ENCODE measurements at regions not wholly inside any gene's neighbourhood (a gene's known extent, or its start where the extent isn't known, plus 50 kb on each side); places are given as distances from the start of the nearest gene placed in this dataset.
A peak's percentile ranks its signal among the peaks of the same experiment; 100 is the strongest.

- H3K27me3 ChIP-seq (ENCODE audit: insufficient read depth, low read length) = no peaks in the 10 kb centered on the region
- Mint-ChIP-seq H3K27ac (ENCODE audit: unreplicated experiment) (no peak overlapping the region), H3K4me1 (ENCODE audit: low read depth, unreplicated experiment) (peaks cover 17% of the 10 kb centered on the region), H3K27me3 (ENCODE audit: low read depth, unreplicated experiment) (no peaks in the 10 kb centered on the region), H3K36me3 (ENCODE audit: low read depth, unreplicated experiment) (no peaks in the 10 kb centered on the region), H3K9me3 (ENCODE audit: unreplicated experiment) (peaks cover 4% of the 10 kb centered on the region), H3K4me3 (ENCODE audit: unreplicated experiment) (no peak overlapping the region)
- no peak overlapping the region for H3K27ac ChIP-seq (ENCODE audit: low read depth, low read length)
- H3K36me3 ChIP-seq (ENCODE audit: insufficient read depth, low read length) = no peaks in the 10 kb centered on the region
- TF ChIP-seq EZH2 (IDR thresholded peaks at IDR 0.05; ENCODE audit: insufficient read depth, low read length) (no peak), CTCF (IDR thresholded peaks at IDR 0.05; ENCODE audit: insufficient read depth, low read depth, low read length) (no peak)
- H2AFZ ChIP-seq (ENCODE audit: low read depth, low read length) = no peak overlapping the region
- H3K4me1 ChIP-seq (ENCODE audit: insufficient read depth, low read length) = no peaks in the 10 kb centered on the region
- FAIRE-seq = no peak
- no peak overlapping the region for H3K9ac ChIP-seq (ENCODE audit: low read length)
- no peak for DNase-seq (ENCODE audit: low read depth)
- no peaks in the 10 kb centered on the region for H3K9me3 ChIP-seq (ENCODE audit: insufficient read depth, low read depth, low read length)
- no peaks in the 10 kb centered on the region for H4K20me1 ChIP-seq (ENCODE audit: insufficient read depth, low read length)
- H3K4me2 ChIP-seq (ENCODE audit: low read length) = no peak overlapping the region
- H3K4me3 ChIP-seq (ENCODE audit: insufficient read depth, low read depth, low read length) = no peak overlapping the region
- H3K79me2 ChIP-seq (ENCODE audit: insufficient read depth, low read length) = no peaks in the 10 kb centered on the region
These were observed 318.1 kb upstream of the CASK start for GRCh38 chrX:42241421-42241820.

GRCh38 chrX:42237956-42238355, 314.6 kb upstream of the CASK start:
- DNase-seq (ENCODE audit: low read depth) (peak; percentile 37), FAIRE-seq (no peak)
- no peak overlapping the region for H3K9ac ChIP-seq (ENCODE audit: low read length)
- Mint-ChIP-seq H3K4me1 (ENCODE audit: low read depth, unreplicated experiment) (peaks cover 17% of the 10 kb centered on the region), H3K27ac (ENCODE audit: unreplicated experiment) (no peak overlapping the region), H3K9me3 (ENCODE audit: unreplicated experiment) (peaks cover 4% of the 10 kb centered on the region), H3K4me3 (ENCODE audit: unreplicated experiment) (no peak overlapping the region), H3K36me3 (ENCODE audit: low read depth, unreplicated experiment) (no peaks in the 10 kb centered on the region), H3K27me3 (ENCODE audit: low read depth, unreplicated experiment) (no peaks in the 10 kb centered on the region)
- no peak overlapping the region for H2AFZ ChIP-seq (ENCODE audit: low read depth, low read length)
- H3K4me2 ChIP-seq (ENCODE audit: low read length) = no peak overlapping the region
- no peaks in the 10 kb centered on the region for H3K9me3 ChIP-seq (ENCODE audit: insufficient read depth, low read depth, low read length)
- H3K36me3 ChIP-seq (ENCODE audit: insufficient read depth, low read length) = no peaks in the 10 kb centered on the region
- no peaks in the 10 kb centered on the region for H3K4me1 ChIP-seq (ENCODE audit: insufficient read depth, low read length)
- no peaks in the 10 kb centered on the region for H3K27me3 ChIP-seq (ENCODE audit: insufficient read depth, low read length)
- no peak for TF ChIP-seq EZH2 (IDR thresholded peaks at IDR 0.05; ENCODE audit: insufficient read depth, low read length)
- no peak for TF ChIP-seq CTCF (IDR thresholded peaks at IDR 0.05; ENCODE audit: insufficient read depth, low read depth, low read length)
- no peak overlapping the region for H3K27ac ChIP-seq (ENCODE audit: low read depth, low read length)
- H3K79me2 ChIP-seq (ENCODE audit: insufficient read depth, low read length) = no peaks in the 10 kb centered on the region
- H3K4me3 ChIP-seq (ENCODE audit: insufficient read depth, low read depth, low read length) = no peak overlapping the region
- no peaks in the 10 kb centered on the region for H4K20me1 ChIP-seq (ENCODE audit: insufficient read depth, low read length)

GRCh38 chrX:42229533-42229932, 306.2 kb upstream of the CASK start:
- Histone ChIP-seq H3K27me3 (ENCODE audit: insufficient read depth, low read length) (no peaks in the 10 kb centered on the region), H3K4me2 (ENCODE audit: low read length) (no peak overlapping the region), H3K36me3 (ENCODE audit: insufficient read depth, low read length) (no peaks in the 10 kb centered on the region), H3K4me3 (ENCODE audit: insufficient read depth, low read depth, low read length) (no peak overlapping the region), H3K4me1 (ENCODE audit: insufficient read depth, low read length) (no peaks in the 10 kb centered on the region), H4K20me1 (ENCODE audit: insufficient read depth, low read length) (no peaks in the 10 kb centered on the region), H3K27ac (ENCODE audit: low read depth, low read length) (no peak overlapping the region), H2AFZ (ENCODE audit: low read depth, low read length) (no peak overlapping the region), H3K9me3 (ENCODE audit: insufficient read depth, low read depth, low read length) (no peaks in the 10 kb centered on the region), H3K79me2 (ENCODE audit: insufficient read depth, low read length) (no peaks in the 10 kb centered on the region), H3K9ac (ENCODE audit: low read length) (no peak overlapping the region)
- FAIRE-seq (peak; percentile 79), DNase-seq (ENCODE audit: low read depth) (no peak)
- no peaks in the 10 kb centered on the region for H3K27me3 Mint-ChIP-seq (ENCODE audit: low read depth, unreplicated experiment)
- H3K27ac Mint-ChIP-seq (ENCODE audit: unreplicated experiment) = no peak overlapping the region
- H3K9me3 Mint-ChIP-seq (ENCODE audit: unreplicated experiment) = peaks cover 6% of the 10 kb centered on the region
- TF ChIP-seq EZH2 (IDR thresholded peaks at IDR 0.05; ENCODE audit: insufficient read depth, low read length) (no peak), CTCF (IDR thresholded peaks at IDR 0.05; ENCODE audit: insufficient read depth, low read depth, low read length) (no peak)
- H3K36me3 Mint-ChIP-seq (ENCODE audit: low read depth, unreplicated experiment) = no peaks in the 10 kb centered on the region
- no peaks in the 10 kb centered on the region for H3K4me1 Mint-ChIP-seq (ENCODE audit: low read depth, unreplicated experiment)
- no peak overlapping the region for H3K4me3 Mint-ChIP-seq (ENCODE audit: unreplicated experiment)
